Hepatocyte (in vitro differentiated cells): ENCODE measurements at regions not wholly inside any gene's neighbourhood (a gene's known extent, or its start where the extent isn't known, plus 50 kb on each side); places are given as distances from the start of the nearest gene placed in this dataset.

Experiments used
- DNase-seq: peaks from one replicate; pipeline ENCODE4 v3.0.0-alpha.2; 2016; ENCODE audit warnings: low spot score
- H2AFZ ChIP-seq: fragments of 200-600 bp; sonication (generic); 2 replicates; pipeline ENCODE4 v1.6.0; 2016; ENCODE audit warnings: antibody characterized with exemption, mild to moderate bottlenecking
- H3K27ac ChIP-seq: fragments of 200-600 bp; sonication (generic); 2 replicates; pipeline ENCODE4 v1.5.1; 2016; ENCODE audit warnings: mild to moderate bottlenecking
- H3K27me3 ChIP-seq: fragments of 200-600 bp; sonication (generic); 2 replicates; pipeline ENCODE4 v1.6.1; 2016
- H3K36me3 ChIP-seq: fragments of 200-600 bp; sonication (generic); replicated peaks from 2 replicates; pipeline ENCODE4 v1.5.1; 2016; ENCODE audit warnings: low read depth; ENCODE audit not compliant: insufficient read depth
- H3K4me1 ChIP-seq: fragments of 200-600 bp; sonication (generic); 2 replicates; pipeline ENCODE4 v1.5.1; 2016; ENCODE audit warnings: mild to moderate bottlenecking, moderate library complexity; ENCODE audit not compliant: insufficient read depth
- H3K4me2 ChIP-seq: fragments of 200-600 bp; sonication (generic); 2 replicates; pipeline ENCODE4 v1.6.0; 2016
- H3K4me3 ChIP-seq: fragments of 200-600 bp; sonication (generic); 2 replicates; pipeline ENCODE4 v1.5.1; 2016; ENCODE audit warnings: mild to moderate bottlenecking
- H3K79me2 ChIP-seq: fragments of 200-600 bp; sonication (generic); 2 replicates; pipeline ENCODE4 v1.6.0; 2017; ENCODE audit warnings: mild to moderate bottlenecking
- H3K9me2 ChIP-seq: fragments of 200-600 bp; sonication (generic); replicated peaks from 2 replicates; pipeline ENCODE4 v1.6.0; 2017; ENCODE audit warnings: mild to moderate bottlenecking; ENCODE audit not compliant: insufficient read depth
- H3K9me3 ChIP-seq: fragments of 200-600 bp; sonication (generic); 2 replicates; pipeline ENCODE4 v1.5.1; 2016; ENCODE audit warnings: low read depth, mild to moderate bottlenecking
- H4K20me1 ChIP-seq: fragments of 200-600 bp; sonication (generic); 2 replicates; pipeline ENCODE4 v1.6.0; 2016; ENCODE audit warnings: mild to moderate bottlenecking; ENCODE audit not compliant: insufficient read depth, poor library complexity, severe bottlenecking
- EZH2 ChIP-seq: fragments of 200-600 bp; sonication (generic); IDR thresholded peaks from 2 replicates; pipeline ENCODE4 v1.6.1; 2016; ENCODE audit warnings: antibody characterized with exemption, mild to moderate bottlenecking, borderline replicate concordance
- EZH2phosphoT487 ChIP-seq: fragments of 200-600 bp; sonication (generic); IDR thresholded peaks from one replicate; pipeline ENCODE4 v1.6.1; 2018; ENCODE audit warnings: antibody characterized with exemption, mild to moderate bottlenecking, low read depth, moderate library complexity; ENCODE audit not compliant: unreplicated experiment, severe bottlenecking
- WGBS: methylation state at CpG from one replicate; pipeline ENCODE4 v1.1.6; 2016; ENCODE audit warnings: low lambda C conversion rate; ENCODE audit errors: missing lambda C conversion rate; 5-methylcytosine and 5-hydroxymethylcytosine counted together
- TF ChIP-seq, protein P1 (sequence below): fragments of 200-600 bp; sonication (generic); IDR thresholded peaks from 2 replicates; pipeline ENCODE4 v1.5.1; 2016; ENCODE audit warnings: antibody characterized with exemption, mild to moderate bottlenecking; ENCODE audit not compliant: poor library complexity

DNA sequence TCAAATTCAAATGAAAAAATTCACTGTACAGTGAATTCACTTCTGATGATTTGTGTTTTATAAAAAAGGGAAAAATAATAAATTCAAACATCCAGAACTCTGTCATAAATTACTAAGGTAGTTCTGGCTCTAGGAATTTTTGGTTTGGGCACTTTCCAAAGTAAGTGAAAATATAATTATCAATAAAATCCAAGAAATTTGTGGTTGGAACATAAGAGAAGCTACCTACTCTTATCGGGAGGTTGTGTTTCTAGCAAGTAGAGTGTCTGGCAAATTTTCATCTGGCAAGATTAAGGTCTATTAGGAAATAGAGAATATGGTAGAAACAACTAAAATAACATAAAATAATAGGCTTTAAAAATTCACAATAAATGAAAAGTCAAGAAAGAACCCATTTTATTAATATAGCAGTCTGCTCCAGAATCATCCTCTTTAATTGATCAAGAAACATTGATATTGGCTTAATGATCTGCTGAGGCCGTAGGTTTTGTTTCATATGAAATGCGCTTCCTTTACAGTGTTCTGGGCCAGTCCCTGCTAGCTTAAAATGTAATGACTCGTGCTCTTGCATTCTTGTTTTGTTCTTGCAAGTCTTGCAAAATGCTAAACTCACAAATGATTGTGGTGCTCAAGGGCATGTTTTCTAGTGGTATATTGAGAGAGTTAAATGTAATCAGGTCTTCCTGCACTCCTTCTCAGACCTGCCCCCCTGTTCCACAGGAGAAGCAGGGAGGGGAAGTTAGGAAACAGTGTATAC lies 331.4 kb downstream of the RAPGEF2 start:
- Histone ChIP-seq H3K4me2 (no peak overlapping the region), H2AFZ (no peak overlapping the region), H3K27ac (no peak overlapping the region), H3K9me3 (no peaks in the 10 kb centered on the region), H3K36me3 (no peaks in the 10 kb centered on the region), H4K20me1 (no peaks in the 10 kb centered on the region), H3K4me3 (no peak overlapping the region), H3K4me1 (no peaks in the 10 kb centered on the region), H3K27me3 (no peaks in the 10 kb centered on the region), H3K79me2 (no peaks in the 10 kb centered on the region), H3K9me2 (no peaks in the 10 kb centered on the region)
- TF ChIP-seq EZH2phosphoT487 (no peak), EZH2 (no peak)
- TF ChIP-seq, protein P1, sequence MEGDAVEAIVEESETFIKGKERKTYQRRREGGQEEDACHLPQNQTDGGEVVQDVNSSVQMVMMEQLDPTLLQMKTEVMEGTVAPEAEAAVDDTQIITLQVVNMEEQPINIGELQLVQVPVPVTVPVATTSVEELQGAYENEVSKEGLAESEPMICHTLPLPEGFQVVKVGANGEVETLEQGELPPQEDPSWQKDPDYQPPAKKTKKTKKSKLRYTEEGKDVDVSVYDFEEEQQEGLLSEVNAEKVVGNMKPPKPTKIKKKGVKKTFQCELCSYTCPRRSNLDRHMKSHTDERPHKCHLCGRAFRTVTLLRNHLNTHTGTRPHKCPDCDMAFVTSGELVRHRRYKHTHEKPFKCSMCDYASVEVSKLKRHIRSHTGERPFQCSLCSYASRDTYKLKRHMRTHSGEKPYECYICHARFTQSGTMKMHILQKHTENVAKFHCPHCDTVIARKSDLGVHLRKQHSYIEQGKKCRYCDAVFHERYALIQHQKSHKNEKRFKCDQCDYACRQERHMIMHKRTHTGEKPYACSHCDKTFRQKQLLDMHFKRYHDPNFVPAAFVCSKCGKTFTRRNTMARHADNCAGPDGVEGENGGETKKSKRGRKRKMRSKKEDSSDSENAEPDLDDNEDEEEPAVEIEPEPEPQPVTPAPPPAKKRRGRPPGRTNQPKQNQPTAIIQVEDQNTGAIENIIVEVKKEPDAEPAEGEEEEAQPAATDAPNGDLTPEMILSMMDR = no peak
- 71% methylated on average over 4 of the region's 4 CpGs for WGBS
- DNase-seq = no peak

DNA sequence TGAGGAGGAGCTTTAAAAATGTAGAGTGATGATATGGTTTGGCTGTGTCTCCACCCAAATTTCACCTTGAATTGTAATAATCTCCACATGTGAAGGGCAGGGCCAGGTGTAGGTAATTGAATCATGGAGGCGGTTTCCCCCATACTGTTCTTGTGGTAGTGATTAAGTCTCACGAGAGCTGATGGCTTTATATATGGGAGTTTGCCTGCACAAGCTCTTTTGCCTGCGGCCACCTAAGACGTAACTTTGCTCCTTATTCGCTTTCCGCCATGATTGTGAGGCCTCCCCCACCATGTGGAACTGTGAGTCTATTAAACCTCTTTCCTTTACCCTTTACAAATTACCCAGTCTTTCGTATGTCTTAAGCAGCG lies 332.0 kb downstream of the RAPGEF2 start:
- no peak for DNase-seq
- TF ChIP-seq, protein P1 = no peak
- TF ChIP-seq EZH2phosphoT487 (no peak), EZH2 (no peak)
- no peaks in the 10 kb centered on the region for H3K9me2 ChIP-seq
- no peak overlapping the region for H3K27ac ChIP-seq
- H3K9me3 ChIP-seq = no peaks in the 10 kb centered on the region
- H4K20me1 ChIP-seq = no peaks in the 10 kb centered on the region
- no peaks in the 10 kb centered on the region for H3K79me2 ChIP-seq
- H3K4me2 ChIP-seq = no peak overlapping the region
- 91% methylated on average over 8 of the region's 8 CpGs for WGBS
- no peaks in the 10 kb centered on the region for H3K4me1 ChIP-seq
- no peak overlapping the region for H3K4me3 ChIP-seq
- H2AFZ ChIP-seq = no peak overlapping the region
- H3K36me3 ChIP-seq = no peaks in the 10 kb centered on the region
- no peaks in the 10 kb centered on the region for H3K27me3 ChIP-seq

DNA sequence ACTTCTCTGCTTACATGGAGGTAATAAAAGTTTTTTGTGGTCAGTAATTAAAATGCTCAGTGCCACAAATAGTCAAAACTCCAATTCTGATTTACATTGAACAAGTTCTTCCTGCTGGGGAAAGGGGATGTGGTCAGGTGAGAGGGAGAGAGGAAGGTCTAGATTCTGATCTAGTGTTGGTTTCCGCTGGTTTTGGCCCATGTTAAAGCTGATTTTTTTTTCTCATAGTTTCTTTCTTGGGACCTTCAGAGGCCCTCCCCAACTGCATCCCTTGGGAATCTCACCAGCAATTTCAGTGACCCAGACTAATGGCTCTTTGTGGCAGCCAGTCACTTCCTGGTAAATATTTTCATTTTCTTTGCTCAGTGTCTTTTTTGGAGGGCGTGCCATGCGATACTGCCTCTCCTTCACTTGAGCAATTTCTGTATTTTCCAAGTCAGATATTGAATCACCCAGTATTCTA lies 332.7 kb downstream of the RAPGEF2 start:
- Histone ChIP-seq H3K4me2 (no peak overlapping the region), H3K9me3 (no peaks in the 10 kb centered on the region), H2AFZ (no peak overlapping the region), H3K4me3 (no peak overlapping the region), H3K27me3 (no peaks in the 10 kb centered on the region), H3K36me3 (no peaks in the 10 kb centered on the region), H3K79me2 (no peaks in the 10 kb centered on the region), H4K20me1 (no peaks in the 10 kb centered on the region), H3K4me1 (no peaks in the 10 kb centered on the region), H3K27ac (no peak overlapping the region), H3K9me2 (no peaks in the 10 kb centered on the region)
- WGBS = 92% methylated on average over 3 of the region's 3 CpGs
- no peak for TF ChIP-seq EZH2
- TF ChIP-seq, protein P1 = no peak
- TF ChIP-seq EZH2phosphoT487 = no peak
- DNase-seq = no peak
